ENCODE measurements at regions not wholly inside any gene's neighbourhood (a gene's known extent, or its start where the extent isn't known, plus 50 kb on each side); places are given as distances from the start of the nearest gene placed in this dataset.
"Not testable (repeated sequence)": the region's sequence is repeated elsewhere in the genome, so short reads cannot be mapped to it uniquely, and the experiment has no call there.

DNA sequence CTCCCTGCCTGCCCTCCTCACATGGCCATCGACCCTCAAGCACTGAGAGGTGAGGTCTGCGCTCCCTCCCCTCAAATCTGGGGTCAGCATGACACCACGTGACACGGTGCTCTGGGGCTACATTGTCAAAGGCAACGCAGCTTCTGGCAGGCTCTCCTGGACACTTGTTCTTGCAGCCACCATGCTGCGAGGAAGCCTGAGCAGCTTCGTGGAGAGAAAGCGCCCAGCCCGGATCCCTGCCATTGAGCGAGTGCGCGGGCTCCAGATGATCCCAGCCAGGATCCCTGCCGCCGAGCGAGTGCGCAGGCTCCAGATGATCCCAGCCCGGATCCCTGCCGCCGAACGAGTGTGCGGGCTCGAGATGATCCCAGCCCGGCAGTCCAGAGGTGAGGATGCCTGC lies 70.9 kb upstream of the METRNL start:
- Histone ChIP-seq H3K27me3 (no peaks in the 10 kb centered on the region), H3K4me3 (no peak overlapping the region), H3K36me3 (no peaks in the 10 kb centered on the region), H3K27ac (no peak overlapping the region), H3K9me3 (no peaks in the 10 kb centered on the region), H3K4me1 (no peaks in the 10 kb centered on the region)
- DNase-seq (no peak), ATAC-seq (no peak)
- no peak for TF ChIP-seq CTCF (IDR thresholded peaks at IDR 0.05 in 4 of 5, conservative IDR thresholded peaks at IDR 0.05 in 1 of 5)
- TF ChIP-seq POLR2A (IDR thresholded peaks at IDR 0.05) = no peak
- in situ Hi-C loops (cut with MboI; ENCODE audit: low sequenced_read_pairs in 4 of 4) = no loop called here
- intact Hi-C loops (cut with DNase I; ENCODE audit: low total_unique reads) = no loop called here

DNA sequence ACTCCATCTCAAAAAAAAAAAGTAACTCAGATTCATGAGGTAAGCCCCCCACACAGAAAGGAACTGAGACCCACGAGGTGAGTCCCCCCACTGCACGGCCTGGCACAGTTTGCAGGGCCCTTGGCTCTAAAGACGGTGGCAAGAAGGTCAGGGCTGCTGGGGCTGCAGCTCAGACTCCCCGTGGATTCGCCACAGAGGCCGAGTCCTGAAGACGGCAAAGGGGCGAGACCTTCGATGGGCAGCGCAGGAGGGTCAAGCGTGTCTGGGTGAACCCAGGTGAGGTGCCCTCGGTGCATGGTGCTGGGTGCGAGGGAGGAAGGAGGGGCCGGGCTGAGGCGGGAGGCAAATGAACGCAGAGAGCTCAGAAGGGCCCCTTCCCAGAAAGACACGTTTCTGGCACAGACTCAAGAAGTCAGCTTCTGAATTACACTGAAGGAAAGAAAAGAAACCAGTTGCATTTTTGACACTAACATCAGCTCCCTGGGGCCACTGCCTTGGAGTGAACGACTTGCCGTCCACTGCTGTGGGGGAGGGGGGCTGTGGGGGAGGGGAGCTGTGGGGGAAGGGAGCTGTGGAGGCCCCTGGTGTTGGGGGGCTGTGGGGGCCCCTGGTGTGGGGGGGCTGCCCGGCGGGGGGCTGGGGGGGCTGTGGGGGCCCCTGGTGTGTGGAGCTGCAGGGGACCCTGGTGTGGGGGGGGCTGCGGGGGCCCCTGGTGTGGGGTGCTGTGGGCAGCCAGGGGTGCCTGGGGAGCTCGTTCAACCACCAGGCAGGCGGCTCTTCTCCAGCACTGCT lies 69.8 kb upstream of the METRNL start:
- intact Hi-C loops (cut with DNase I; ENCODE audit: low total_unique reads) (no loop called here), in situ Hi-C loops (cut with MboI; ENCODE audit: low sequenced_read_pairs in 4 of 4) (no loop called here)
- H3K36me3 ChIP-seq = no peaks in the 10 kb centered on the region
- H3K9me3 ChIP-seq = no peaks in the 10 kb centered on the region
- ATAC-seq (no peak), DNase-seq (no peak)
- no peaks in the 10 kb centered on the region for H3K4me1 ChIP-seq
- TF ChIP-seq POLR2A (IDR thresholded peaks at IDR 0.05) (no peak), CTCF (IDR thresholded peaks at IDR 0.05 in 4 of 5, conservative IDR thresholded peaks at IDR 0.05 in 1 of 5) (no peak)
- no peak overlapping the region for H3K4me3 ChIP-seq
- no peaks in the 10 kb centered on the region for H3K27me3 ChIP-seq
- H3K27ac ChIP-seq = no peak overlapping the region

DNA sequence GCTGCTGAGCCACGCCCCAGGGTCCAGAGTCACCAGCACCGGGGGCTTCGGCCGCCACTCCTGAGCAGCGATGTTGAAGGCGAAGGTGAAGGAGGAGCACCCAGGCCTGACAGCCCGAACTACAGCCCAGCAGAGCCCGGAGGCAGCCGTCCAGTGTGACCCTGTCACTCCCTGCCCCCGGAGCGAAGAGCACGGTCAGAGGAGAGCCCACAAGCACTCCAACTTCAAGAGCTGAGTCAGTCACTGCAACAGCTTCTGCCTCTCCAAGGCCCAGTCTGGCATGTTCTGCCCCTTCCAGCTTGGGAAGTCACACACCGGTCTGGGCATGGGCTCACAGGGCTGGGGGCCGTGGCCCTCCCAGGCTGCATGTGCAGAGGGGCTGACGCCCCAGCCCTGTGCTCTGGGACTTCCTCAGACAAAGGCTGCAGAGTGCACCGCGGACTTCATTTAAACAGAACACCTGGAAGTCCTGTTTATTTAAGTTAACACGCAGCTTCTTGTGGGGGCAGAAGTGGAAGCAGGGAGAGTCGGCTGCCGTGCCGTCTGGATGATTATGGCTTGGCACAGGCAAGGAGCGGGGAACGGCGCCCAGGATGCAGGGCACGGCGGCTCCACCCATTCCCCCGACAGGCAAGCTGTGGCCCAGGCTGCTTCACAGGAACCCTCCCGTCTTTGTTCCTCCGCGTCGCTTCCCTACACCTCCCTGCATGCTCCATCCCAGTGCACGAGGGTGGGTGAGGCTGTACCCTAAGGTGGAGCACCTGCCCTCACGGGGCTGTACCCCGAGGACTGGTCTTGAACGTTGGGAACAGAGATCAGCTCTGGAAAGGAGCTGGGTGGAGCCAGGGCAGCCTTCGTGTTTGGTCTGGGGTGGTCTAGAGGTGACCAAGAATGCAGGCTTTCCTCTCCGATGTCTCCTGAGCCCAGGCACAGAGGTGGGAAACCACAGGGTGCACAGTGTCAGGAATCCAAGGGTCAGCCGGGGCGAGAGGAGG lies 68.9 kb upstream of the METRNL start:
- Histone ChIP-seq H3K9me3 (no peaks in the 10 kb centered on the region), H3K27me3 (no peaks in the 10 kb centered on the region), H3K36me3 (no peaks in the 10 kb centered on the region), H3K4me3 (no peak overlapping the region), H3K27ac (no peak overlapping the region), H3K4me1 (no peaks in the 10 kb centered on the region)
- ATAC-seq (no peak), DNase-seq (no peak)
- intact Hi-C loops (cut with DNase I; ENCODE audit: low total_unique reads) (no loop called here), in situ Hi-C loops (cut with MboI; ENCODE audit: low sequenced_read_pairs in 4 of 4) (no loop called here)
- TF ChIP-seq POLR2A (IDR thresholded peaks at IDR 0.05) = no peak
- TF ChIP-seq CTCF (IDR thresholded peaks at IDR 0.05 in 4 of 5, conservative IDR thresholded peaks at IDR 0.05 in 1 of 5) = no peak

DNA sequence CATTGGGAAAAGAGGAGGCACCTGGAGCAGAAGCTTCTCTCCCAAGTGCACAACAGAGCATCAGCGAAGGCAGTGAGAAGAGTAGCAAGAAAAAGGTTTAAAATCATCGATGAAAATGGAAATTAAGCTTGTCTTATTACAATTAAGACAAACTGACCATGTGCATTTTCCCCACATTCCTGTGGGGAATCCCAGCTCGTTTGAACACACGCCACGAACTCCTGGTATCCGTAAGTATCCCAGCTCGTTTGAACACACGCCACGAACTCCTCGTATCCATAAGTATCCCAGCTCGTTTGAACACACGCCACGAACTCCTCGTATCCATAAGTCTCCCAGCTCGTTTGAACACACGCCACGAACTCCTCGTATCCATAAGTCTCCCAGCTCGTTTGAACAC lies 67.7 kb upstream of the METRNL start:
- DNase-seq; intact Hi-C loops (cut with DNase I; ENCODE audit: low total_unique reads); H3K36me3 ChIP-seq; H3K27ac ChIP-seq; H3K9me3 ChIP-seq; H3K4me1 ChIP-seq; ATAC-seq; H3K27me3 ChIP-seq; H3K4me3 ChIP-seq; in situ Hi-C loops (cut with MboI; ENCODE audit: low sequenced_read_pairs in 4 of 4): not testable (repeated sequence)

GRCh38 chr17:83012200-83012785 lies 67.1 kb upstream of the METRNL start:
- H3K27me3 ChIP-seq = no peaks in the 10 kb centered on the region
- no peak for TF ChIP-seq POLR2A (IDR thresholded peaks at IDR 0.05)
- no peak for TF ChIP-seq CTCF (IDR thresholded peaks at IDR 0.05 in 4 of 5, conservative IDR thresholded peaks at IDR 0.05 in 1 of 5)
- no peaks in the 10 kb centered on the region for H3K4me1 ChIP-seq
- DNase-seq (no peak), ATAC-seq (no peak)
- H3K36me3 ChIP-seq = no peaks in the 10 kb centered on the region
- intact Hi-C loops (cut with DNase I; ENCODE audit: low total_unique reads) = no loop called here
- H3K27ac ChIP-seq = no peak overlapping the region
- in situ Hi-C loops (cut with MboI; ENCODE audit: low sequenced_read_pairs in 4 of 4) = no loop called here
- no peaks in the 10 kb centered on the region for H3K9me3 ChIP-seq
- H3K4me3 ChIP-seq = no peak overlapping the region
